ENCODE measurements at regions not wholly inside any gene's neighbourhood (a gene's known extent, or its start where the extent isn't known, plus 50 kb on each side); places are given as distances from the start of the nearest gene placed in this dataset.

GRCh38 chr20:11119573-11119972, 445.8 kb upstream of the JAG1 start:
- Histone ChIP-seq H2AK5ac (ENCODE audit: low read depth, low read length) (no peak overlapping the region), H3K36me3 (ENCODE audit: control insufficient read depth, insufficient read depth, low read length) (no peaks in the 10 kb centered on the region), H2BK20ac (ENCODE audit: low read depth, low read length) (no peak overlapping the region), H3K56ac (ENCODE audit: extremely low read depth, insufficient read depth, low read length) (no peak overlapping the region), H3K4me3 (ENCODE audit: insufficient read depth, low read depth, low read length) (no peak overlapping the region), H3K18ac (ENCODE audit: low read depth, low read length) (no peak overlapping the region), H2BK120ac (ENCODE audit: low read depth, low read length) (no peak overlapping the region), H2AK9ac (replicated peaks; ENCODE audit: low read depth, low read length, poor library complexity) (no peak overlapping the region), H2BK5ac (ENCODE audit: low read depth, low read length, poor library complexity, severe bottlenecking) (no peak overlapping the region), H3K4me2 (ENCODE audit: low read depth, low read length) (no peak overlapping the region), H4K20me1 (ENCODE audit: insufficient read depth, low read length) (no peaks in the 10 kb centered on the region), H2AFZ (replicated peaks; ENCODE audit: low read length, poor library complexity) (no peak overlapping the region), H4K8ac (ENCODE audit: low read depth in 2 of 2, low read length in 2 of 2) (no peak overlapping the region), H3K27me3 (ENCODE audit: control insufficient read depth, insufficient read depth, low read length) (no peaks in the 10 kb centered on the region), H3K4ac (ENCODE audit: low read depth, low read length) (no peak overlapping the region), H3K4me1 (ENCODE audit: control insufficient read depth, insufficient read depth, low read length) (peaks cover 3% of the 10 kb centered on the region; the same call in 1 of the 2 replicates), H4K5ac (ENCODE audit: low read depth, low read length) (no peak overlapping the region), H3K79me1 (ENCODE audit: low read depth in 1 of 2, low read length in 2 of 2) (no peaks in the 10 kb centered on the region), H3K9me1 (ENCODE audit: insufficient read depth, low read length) (no peaks in the 10 kb centered on the region), H3K23ac (ENCODE audit: low read depth, low read length) (no peak overlapping the region), H4K91ac (ENCODE audit: insufficient read depth, low read depth, low read length) (no peak overlapping the region), H3K9me3 (ENCODE audit: control insufficient read depth, insufficient read depth, low read length) (no peaks in the 10 kb centered on the region), H2BK15ac (ENCODE audit: low read depth, low read length) (no peak overlapping the region), H3K9ac (ENCODE audit: low read depth, low read length) (no peak overlapping the region), H3K27ac (ENCODE audit: insufficient read depth, low read length) (no peak overlapping the region), H3K14ac (replicated peaks; ENCODE audit: low read depth, low read length) (no peak overlapping the region)
- BruUV-seq (replicated peaks): no TSS peak
- in situ Hi-C loops (cut with MboI; ENCODE audit: low sequenced_read_pairs): no loop called here
- POLR2A ChIA-PET (ENCODE audit: unreplicated experiment): no interaction called here
- no peak for DNase-seq
- dilution Hi-C loops (cut with HindIII; ENCODE audit: low sequenced_read_pairs, unreplicated experiment): no loop called here
- no peak for ATAC-seq (ENCODE audit: low read depth)
- intact Hi-C loops (cut with micrococcal nuclease): no loop called here
- WGBS, 2 experiments (ENCODE audit: extremely low coverage in 2 of 2, insufficient read length in 1 of 2): no CpG with 5 or more reads among the region's 3 CpGs
- CTCF ChIA-PET: no interaction called here
- TF ChIP-seq ELK1 (IDR thresholded peaks at IDR 0.05; ENCODE audit: borderline replicate concordance, low read depth, low read length): no peak
- no peak for TF ChIP-seq MAFK (IDR thresholded peaks at IDR 0.05; ENCODE audit: low read depth, low read length)
- no peak for TF ChIP-seq CTCF (conservative IDR thresholded peaks at IDR 0.05; ENCODE audit: low read depth, low read length)
